Choroid plexus epithelial cell (primary cell): ENCODE measurements at regions not wholly inside any gene's neighbourhood (a gene's known extent, or its start where the extent isn't known, plus 50 kb on each side); places are given as distances from the start of the nearest gene placed in this dataset.

Experiments used
- DNase-seq: peaks from one replicate; pipeline ENCODE4 v3.0.0-alpha.2; 2010; ENCODE audit warnings: low read depth
- H3K4me3 ChIP-seq: 2 replicates; pipeline ENCODE4 v1.5.1; 2011; ENCODE audit warnings: low read depth, mild to moderate bottlenecking, control low read depth, low read length, moderate library complexity
- TF ChIP-seq, protein P1 (sequence below): conservative IDR thresholded peaks from 2 replicates; pipeline ENCODE4 v1.5.1; 2011; ENCODE audit warnings: low read depth, mild to moderate bottlenecking, control low read depth, inconsistent platforms, low read length, moderate library complexity

DNA sequence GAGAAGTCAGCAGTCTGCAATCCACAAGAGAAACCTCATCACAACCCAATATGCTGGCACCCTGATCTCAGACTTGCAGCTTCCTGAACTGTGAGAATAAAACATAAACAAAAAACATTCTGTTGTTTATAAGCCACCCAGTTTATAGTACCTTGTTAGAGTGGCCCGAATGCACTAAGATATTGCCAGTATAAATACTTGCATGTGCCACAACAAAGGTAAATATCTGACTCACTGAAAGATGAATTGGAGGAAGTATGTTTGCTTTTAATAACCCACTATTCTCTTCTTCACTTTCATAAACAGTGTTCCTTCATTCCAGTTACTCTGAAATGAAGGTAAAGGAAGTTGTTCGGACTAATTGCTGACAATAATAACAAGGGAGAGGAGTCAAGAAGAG, 1163.4 kb upstream of the CDH6 start:
- TF ChIP-seq, protein P1, sequence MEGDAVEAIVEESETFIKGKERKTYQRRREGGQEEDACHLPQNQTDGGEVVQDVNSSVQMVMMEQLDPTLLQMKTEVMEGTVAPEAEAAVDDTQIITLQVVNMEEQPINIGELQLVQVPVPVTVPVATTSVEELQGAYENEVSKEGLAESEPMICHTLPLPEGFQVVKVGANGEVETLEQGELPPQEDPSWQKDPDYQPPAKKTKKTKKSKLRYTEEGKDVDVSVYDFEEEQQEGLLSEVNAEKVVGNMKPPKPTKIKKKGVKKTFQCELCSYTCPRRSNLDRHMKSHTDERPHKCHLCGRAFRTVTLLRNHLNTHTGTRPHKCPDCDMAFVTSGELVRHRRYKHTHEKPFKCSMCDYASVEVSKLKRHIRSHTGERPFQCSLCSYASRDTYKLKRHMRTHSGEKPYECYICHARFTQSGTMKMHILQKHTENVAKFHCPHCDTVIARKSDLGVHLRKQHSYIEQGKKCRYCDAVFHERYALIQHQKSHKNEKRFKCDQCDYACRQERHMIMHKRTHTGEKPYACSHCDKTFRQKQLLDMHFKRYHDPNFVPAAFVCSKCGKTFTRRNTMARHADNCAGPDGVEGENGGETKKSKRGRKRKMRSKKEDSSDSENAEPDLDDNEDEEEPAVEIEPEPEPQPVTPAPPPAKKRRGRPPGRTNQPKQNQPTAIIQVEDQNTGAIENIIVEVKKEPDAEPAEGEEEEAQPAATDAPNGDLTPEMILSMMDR = no peak
- no peak overlapping the region for H3K4me3 ChIP-seq

DNA sequence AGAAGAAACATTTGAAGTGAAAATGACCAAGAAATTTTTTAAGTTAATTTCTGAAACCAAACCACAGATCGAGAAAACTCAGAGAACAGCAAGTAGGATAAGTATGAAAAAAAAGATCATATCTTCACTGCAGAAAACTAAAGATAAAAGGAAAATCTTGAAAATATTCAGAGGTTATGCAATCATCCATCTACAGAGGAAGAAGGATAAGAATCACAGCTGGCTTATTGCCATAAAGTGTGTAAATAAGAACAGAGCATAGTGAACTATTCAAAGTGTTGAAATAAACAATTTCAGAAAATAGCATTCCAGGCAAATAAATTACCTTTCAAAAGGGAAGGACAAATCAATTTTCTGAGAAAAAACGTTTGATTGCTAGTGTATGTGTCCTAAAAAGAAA, 1191.7 kb upstream of the CDH6 start:
- no peak overlapping the region for H3K4me3 ChIP-seq
- DNase-seq = no peak
- TF ChIP-seq, protein P1 = no peak

More for the DNA sequence above, 1163.4 kb upstream of the CDH6 start:
- no peak for DNase-seq

DNA sequence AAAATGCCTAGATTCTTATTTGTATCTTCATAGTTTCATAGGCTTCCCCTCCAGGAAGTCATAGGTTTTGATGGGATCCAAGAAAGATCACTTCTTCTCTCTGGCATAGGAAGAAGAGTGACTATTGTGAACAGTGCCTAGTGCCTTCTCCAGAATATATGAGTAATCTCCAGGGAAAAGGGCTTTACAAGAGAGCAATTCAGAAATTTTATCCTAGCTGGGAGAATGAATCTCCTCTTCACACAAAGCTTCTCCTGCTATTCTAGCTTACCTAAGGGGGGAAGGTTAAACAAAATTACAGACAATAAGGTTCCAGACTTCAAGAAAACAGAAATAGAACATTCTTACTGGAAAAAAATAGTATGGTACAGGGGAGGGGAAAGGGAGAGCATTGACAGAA, 1193.3 kb upstream of the CDH6 start:
- DNase-seq = no peak
- TF ChIP-seq, protein P1 = no peak
- H3K4me3 ChIP-seq = no peak overlapping the region

DNA sequence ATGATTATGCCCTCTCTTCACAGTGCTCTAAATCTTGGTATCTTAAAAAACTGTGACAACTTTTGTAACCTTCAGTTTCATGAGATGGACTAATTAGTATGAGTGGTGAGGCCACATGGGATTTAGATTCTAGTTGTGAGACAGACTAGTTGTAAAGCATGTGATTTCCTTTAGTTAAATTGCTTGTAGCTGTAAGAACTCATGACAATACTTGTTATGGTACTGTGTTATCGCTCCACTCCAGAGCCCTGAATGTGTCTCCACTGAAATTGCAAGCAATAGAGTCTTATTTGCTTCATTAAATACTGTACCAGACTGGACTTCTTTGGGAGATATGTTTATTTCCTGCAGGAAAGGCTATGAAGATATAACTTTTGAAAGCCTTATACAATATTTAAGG, 1198.3 kb upstream of the CDH6 start:
- TF ChIP-seq, protein P1 = no peak
- DNase-seq = no peak

DNA sequence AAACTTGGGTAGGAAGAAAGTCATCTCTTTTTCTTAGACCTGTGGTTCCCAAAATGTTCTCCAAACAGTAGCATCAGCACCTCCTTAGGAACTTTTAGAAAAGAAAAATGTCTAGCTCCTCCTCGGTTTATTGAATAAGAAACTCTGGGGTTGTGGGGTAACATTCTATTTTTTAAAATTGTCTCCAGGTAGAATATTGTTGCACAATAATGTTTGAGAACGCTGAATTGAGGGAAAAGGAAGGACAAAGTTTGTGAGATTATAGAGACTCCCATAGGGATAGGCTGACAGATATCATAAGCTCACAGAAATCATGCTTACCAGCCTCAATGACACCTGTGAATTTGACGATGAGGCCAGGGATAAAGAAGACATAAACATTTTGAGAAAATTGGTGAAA, 1199.0 kb upstream of the CDH6 start:
- no peak for DNase-seq
- TF ChIP-seq, protein P1 = no peak

More for the DNA sequence above, 1198.3 kb upstream of the CDH6 start:
- H3K4me3 ChIP-seq = no peak overlapping the region

DNA sequence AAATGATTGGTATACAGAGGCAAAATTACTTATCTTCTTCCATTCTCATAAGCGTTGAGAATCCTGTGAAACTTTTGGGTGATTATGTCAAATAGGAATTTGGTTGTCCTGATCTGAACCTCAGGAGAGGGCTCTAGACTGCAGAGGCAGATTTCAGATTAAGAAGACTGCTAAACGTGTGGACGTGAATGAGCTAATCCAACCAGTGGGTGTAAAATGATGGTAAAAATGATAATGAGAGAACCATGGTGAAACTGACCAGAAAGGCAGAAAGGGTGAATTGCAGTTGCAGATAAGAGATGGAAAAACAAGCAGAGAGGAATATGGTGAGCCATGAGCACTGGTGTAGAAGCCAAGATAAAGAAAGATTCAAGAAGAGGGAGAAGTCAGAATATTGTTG, 1200.2 kb upstream of the CDH6 start:
- DNase-seq = no peak
- TF ChIP-seq, protein P1 = no peak
- no peak overlapping the region for H3K4me3 ChIP-seq

More for the DNA sequence above, 1199.0 kb upstream of the CDH6 start:
- H3K4me3 ChIP-seq = no peak overlapping the region

DNA sequence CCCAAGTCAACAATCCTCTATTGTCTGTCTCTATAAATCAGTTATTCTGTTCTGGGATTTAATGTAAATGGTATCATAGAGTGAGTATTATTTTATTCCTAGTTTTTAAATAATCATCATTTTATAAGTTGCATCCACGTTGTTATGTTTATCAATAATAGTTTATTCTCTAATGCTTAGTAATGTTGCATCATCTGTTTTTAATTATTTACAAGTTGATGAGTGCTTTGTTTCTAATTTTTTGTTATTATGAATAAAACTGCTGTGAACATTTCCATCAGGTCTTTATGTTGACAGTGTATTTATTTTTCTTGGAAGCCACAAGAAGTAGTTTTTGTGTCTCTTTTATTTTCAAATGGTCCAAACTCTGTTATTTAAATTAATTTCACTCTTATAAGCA, 1201.2 kb upstream of the CDH6 start:
- no peak overlapping the region for H3K4me3 ChIP-seq
- TF ChIP-seq, protein P1 = no peak
- no peak for DNase-seq
